ENCODE measurements at regions not wholly inside any gene's neighbourhood (a gene's known extent, or its start where the extent isn't known, plus 50 kb on each side); places are given as distances from the start of the nearest gene placed in this dataset.
A peak's percentile ranks its signal among the peaks of the same experiment; 100 is the strongest.

DNA sequence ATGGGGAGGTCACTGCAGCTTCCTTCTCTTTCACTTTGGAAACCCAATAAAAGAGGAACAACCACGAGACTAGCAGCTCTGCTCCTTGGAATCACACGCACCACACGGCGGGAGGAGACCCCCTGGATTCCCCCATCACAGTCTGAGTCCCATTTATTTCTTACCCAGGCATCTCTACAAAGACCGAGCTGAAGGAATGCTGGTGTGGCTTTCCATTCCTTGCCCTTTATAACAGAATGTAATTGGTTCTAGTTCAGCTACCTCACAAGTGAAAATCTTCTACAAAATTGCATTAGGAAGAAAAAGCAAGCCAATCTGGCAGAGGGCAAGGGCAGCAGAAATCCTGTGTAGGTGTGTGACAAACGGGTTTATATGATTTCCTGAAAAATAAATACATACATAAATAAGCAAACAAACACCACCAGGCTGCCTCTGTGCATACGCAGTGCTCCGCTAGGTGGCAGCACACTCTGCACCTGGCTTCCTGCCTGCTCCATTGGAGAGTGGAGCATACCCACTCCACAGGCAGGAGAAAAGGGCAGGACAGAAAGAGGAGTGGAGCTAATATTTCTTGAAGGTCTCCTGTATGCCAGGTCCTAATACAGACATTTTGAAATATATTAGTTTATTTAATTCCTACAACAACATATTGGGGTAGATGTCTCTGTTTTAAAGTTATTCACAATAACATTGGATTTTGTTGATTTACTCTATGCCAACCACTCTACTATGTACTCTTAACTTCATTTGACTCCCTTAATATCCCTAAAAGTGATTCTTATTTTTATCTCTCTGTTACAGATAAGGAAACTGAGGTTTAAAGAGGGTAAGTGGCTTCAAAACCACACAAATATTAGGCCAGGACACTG lies 673.1 kb downstream of the KCNA4 start:
- DNase-seq: peak in 9 of 14 donors; percentile 3 to 43 (median 24)

DNA sequence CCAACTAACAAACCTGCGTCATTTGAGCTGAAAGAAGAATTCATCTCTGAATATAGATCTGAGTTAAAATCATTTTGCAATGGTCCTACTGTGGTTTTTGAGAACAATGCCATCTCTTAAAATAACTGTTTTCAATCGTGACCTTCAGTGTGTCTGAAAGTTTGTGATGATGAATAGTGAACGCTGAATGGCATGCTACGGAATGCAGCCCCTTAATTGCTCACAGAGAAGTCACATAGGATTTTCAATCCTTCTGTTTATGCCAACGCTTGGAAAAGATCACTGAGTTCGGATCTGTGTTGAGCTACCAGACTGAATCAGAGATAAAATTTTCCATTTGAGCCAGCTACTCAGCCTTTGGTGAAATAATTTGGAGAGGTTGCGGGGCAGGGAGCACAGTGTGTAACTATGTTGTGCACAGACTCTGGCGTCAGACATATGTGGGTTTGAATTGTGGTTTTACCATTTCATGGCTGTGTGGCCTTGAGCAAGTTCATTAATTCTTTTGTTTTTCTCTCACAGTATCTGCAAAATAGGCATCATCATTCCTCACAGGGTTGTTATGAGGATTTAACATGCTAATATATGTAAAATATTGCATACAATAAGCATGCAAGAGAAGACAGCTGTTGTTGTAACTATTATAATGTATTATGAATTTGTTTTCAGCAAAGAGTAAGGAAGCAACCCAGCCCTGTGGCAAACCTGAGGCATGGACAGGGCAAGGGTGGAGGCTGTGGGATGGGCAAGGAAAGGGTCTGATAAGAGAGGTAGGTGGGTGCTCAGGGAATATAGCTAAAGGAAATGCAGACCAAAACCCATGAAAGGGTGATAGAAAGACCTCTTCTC lies 679.9 kb downstream of the KCNA4 start:
- no peak for DNase-seq

- DNase-seq: no peak
These were observed 682.1 kb downstream of the KCNA4 start for GRCh38 chr11:29334776-29335130.

DNA sequence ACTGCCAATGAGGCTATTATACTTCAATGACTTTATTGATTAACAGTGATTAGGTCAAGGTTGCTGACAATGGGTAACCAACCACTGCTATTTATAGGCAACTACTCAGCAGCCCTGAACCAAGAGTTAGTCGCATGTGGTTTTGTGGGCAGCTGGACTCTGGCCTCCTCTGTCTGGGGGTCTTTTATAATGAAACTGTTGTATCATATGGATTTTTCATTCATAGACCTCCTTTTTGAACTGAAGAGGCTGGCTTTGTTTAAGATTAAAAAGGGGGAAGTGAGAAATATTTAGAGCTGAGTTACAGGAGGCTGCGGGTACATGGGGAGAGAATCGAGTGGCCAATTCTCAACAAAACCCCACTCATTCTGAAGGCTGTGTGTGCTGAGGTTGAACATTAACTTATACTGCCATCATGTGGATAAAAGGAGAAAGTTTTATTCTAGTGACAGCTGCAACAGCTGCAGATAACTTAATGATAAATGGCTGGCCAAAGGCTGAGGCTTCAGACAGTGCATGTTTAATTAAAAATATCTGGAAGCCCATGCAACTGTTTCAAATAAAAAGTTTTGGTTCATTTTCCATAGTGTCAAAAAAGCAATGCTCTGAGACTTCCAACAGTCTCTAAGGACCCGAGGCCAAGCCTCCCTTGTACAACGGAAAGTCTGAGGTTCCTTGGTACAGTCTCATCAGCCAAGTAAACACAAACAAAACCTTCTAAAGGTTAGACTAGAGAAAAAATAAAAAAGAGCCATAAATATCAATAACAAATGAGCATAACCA lies 682.6 kb downstream of the KCNA4 start:
- no peak for DNase-seq

DNA sequence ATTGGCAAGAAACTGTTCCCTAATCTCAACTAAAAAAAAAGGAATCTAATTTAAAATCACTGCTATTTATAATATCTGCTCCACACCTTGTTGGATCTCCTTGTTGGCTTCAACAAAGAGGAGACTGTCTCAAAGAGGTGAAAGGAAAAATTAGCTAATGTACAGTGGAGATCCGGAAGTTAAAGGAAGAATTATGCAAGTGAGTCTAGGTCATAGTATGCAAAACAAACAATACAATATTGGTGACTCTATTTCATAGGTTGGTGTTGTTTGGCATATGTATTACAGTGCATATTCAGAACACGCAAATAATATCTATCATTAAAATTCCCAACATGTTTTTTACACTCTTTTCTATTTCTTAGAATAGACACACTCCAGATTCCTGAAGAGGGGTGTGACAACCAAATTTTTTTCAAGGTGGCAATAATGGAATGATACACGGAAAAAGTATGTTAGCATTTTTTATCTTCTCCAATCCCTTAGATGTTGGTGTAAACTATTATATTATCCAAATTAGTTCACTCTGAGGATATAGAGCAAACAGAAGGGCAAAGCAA lies 685.3 kb downstream of the KCNA4 start:
- DNase-seq: no peak

DNA sequence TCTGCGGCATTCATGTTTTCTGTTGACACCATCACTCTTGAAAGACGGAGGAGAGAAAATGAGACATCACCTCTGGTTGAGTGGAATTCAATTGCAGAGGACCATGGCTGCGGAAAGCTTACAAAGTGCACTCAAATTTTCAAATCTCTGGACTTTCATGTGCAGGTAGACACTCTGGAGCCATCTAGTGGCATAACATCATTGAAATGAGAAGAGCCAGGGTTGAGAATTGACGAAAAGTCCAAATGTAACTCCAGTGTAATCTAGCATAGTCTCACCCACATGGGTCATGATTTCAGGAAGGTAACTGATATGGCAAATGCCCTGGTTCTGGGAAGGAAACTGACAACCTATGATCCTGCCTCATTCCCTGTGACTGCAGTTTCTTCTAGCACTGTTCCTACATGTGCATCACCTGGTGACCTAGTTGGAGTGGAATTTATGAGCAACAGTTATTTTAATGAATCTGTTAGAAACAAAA lies 687.8 kb downstream of the KCNA4 start:
- no peak for DNase-seq

DNA sequence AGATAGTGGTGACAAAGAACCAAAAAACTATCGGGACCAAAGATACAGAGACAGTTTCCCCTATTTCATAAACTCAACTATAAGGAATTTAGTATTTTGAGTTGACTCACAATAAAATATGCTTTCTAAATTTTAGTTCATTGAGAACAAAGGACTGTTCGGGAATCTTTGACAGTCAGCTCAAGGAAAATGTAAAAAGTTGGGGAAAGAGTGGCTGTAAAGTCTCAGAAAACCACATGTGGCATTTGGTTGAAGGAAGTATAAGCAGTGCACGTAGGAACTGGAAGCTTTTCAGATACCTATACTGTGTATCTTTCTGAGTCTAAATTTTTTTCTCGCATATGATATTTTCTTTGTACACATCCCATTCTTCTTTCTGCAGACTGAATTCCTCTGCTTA lies 688.9 kb downstream of the KCNA4 start:
- no peak for DNase-seq

GRCh38 chr11:29326757-29327156 lies 690.1 kb downstream of the KCNA4 start:
- no peak for DNase-seq

GRCh38 chr11:29324328-29324727 lies 692.5 kb downstream of the KCNA4 start:
- DNase-seq: no peak

- no peak for DNase-seq
These were observed 695.3 kb downstream of the KCNA4 start for GRCh38 chr11:29321293-29322132.

DNA sequence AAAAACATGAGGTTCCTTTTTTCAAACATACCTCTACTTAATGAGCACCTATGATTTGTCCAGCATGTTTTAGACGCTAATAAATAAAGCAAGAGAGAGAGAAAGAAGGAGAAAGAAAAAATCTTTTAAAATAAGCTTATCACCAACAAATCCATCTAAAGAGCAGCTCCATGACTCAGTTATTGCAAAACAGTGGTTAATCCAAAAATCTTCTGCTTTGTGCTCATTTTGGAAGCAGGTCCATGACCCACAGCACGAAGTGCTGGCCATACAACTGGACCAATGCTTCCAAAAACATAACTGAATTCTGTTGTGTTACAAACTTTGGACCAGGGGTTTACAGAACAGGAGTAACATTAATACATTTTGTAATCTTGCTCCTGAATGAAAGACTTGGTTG lies 696.6 kb downstream of the KCNA4 start:
- no peak for DNase-seq

GRCh38 chr11:29319210-29319609 lies 697.6 kb downstream of the KCNA4 start:
- DNase-seq: no peak

GRCh38 chr11:29318134-29318845 lies 698.5 kb downstream of the KCNA4 start:
- no peak for DNase-seq

DNA sequence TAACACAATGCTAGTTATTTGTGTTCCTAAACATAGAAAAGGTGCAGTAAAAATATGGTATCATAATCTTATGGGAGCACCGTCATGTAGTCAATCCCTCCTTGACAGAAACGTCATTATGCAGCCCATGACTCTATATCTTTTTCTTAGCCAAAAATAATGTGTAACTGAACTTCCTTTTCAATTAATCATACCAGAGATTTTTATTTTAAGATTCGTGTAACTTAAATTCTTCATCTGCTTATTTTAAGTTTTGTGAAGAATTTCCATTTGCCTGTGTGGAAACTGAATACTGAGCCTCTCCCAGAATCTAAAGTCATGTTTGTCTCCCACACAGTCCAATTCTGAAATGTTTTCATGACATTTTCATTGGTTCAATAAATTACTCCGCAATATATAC lies 699.1 kb downstream of the KCNA4 start:
- DNase-seq: no peak

DNA sequence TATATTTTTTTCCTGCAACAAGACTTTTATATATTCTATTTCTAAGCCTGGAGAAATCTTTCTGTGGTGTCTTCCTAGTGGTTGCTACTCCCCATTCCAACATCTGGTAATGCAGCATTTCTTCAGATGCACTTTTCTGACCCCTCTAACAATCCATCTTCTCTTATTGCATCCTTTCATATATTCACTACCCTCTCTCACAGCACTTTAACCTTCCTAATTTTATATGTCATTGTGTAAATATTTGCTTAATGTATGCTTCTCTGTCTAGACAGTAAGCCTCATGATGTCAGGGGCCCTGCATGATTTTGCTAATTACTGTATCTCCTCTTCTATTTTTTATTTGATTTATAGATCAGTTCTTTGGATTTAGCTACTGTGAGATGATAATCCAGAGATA lies 701.6 kb downstream of the KCNA4 start:
- DNase-seq: no peak

- no peak for DNase-seq
These were observed 702.6 kb downstream of the KCNA4 start for GRCh38 chr11:29314211-29314610.

GRCh38 chr11:29312812-29313211 lies 704.0 kb downstream of the KCNA4 start:
- no peak for DNase-seq

DNA sequence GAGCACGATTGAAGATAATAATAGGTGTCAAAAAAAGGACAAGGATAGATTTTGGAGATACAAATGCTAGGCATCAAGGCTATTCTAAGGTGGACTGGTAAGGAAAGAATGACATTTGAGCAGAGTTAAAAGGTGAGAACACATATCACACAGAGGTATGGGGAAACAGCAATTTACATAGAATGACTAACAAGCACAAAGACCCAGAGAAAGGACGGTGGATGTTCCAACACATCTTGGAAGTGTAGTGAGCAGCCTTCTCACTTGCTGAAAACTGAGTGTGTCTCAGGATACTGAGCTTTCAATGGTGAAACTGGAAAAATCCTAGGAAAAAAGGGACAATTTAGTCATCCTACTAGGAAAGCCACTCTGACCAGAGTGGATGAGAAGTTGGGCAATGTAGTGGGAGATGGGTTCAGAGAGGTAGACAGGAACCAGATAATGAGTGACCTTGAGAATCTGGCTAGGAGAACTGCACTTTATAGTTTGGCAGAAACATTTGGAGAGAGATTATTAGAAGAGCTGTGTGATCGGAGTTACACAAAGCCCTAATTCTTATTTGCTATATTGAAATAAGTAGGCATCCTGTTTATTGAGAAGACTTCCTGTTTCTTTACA lies 706.0 kb downstream of the KCNA4 start:
- DNase-seq: no peak

- DNase-seq: no peak
These were observed 706.8 kb downstream of the KCNA4 start for GRCh38 chr11:29309992-29310391.

GRCh38 chr11:29306527-29306926 lies 710.3 kb downstream of the KCNA4 start:
- no peak for DNase-seq

Data from C1 segment of cervical spinal cord (tissue), 14 donors.